IPS-11a (cell line): ENCODE measurements at regions not wholly inside any gene's neighbourhood (a gene's known extent, or its start where the extent isn't known, plus 50 kb on each side); places are given as distances from the start of the nearest gene placed in this dataset.

Source experiments
- H3K4me3 ChIP-seq: one replicate; pipeline ENCODE4 v1.5.1; 2013; ENCODE audit warnings: low read depth, low read length, control low read depth

GRCh38 chr2:383888-384287, 96.0 kb upstream of the ALKAL2 start:
- H3K4me3 ChIP-seq, result no peak overlapping the region

GRCh38 chr2:383178-383577, 95.3 kb upstream of the ALKAL2 start:
- H3K4me3 ChIP-seq, result no peak overlapping the region

- no peak overlapping the region for H3K4me3 ChIP-seq
Measured at GRCh38 chr2:382728-383022, 94.8 kb upstream of the ALKAL2 start.

- H3K4me3 ChIP-seq, result no peak overlapping the region
Measured at GRCh38 chr2:381941-382727, 94.2 kb upstream of the ALKAL2 start.

- H3K4me3 ChIP-seq, result no peak overlapping the region
Measured at GRCh38 chr2:381181-381580, 93.3 kb upstream of the ALKAL2 start.

- no peak overlapping the region for H3K4me3 ChIP-seq
Measured at GRCh38 chr2:380772-381171, 92.9 kb upstream of the ALKAL2 start.

- H3K4me3 ChIP-seq, result no peak overlapping the region
Measured at GRCh38 chr2:380221-380620, 92.3 kb upstream of the ALKAL2 start.

GRCh38 chr2:379778-380177, 91.9 kb upstream of the ALKAL2 start:
- H3K4me3 ChIP-seq, result no peak overlapping the region

GRCh38 chr2:378364-378763, 90.5 kb upstream of the ALKAL2 start:
- no peak overlapping the region for H3K4me3 ChIP-seq

GRCh38 chr2:377414-377813, 89.5 kb upstream of the ALKAL2 start:
- no peak overlapping the region for H3K4me3 ChIP-seq

- no peak overlapping the region for H3K4me3 ChIP-seq
Measured at GRCh38 chr2:375956-376307, 88.0 kb upstream of the ALKAL2 start.

- H3K4me3 ChIP-seq, result no peak overlapping the region
Measured at GRCh38 chr2:375270-375955, 87.5 kb upstream of the ALKAL2 start.

- no peak overlapping the region for H3K4me3 ChIP-seq
Measured at GRCh38 chr2:368386-368785, 80.5 kb upstream of the ALKAL2 start.

GRCh38 chr2:367246-367645, 79.4 kb upstream of the ALKAL2 start:
- no peak overlapping the region for H3K4me3 ChIP-seq

GRCh38 chr2:366706-367105, 78.8 kb upstream of the ALKAL2 start:
- H3K4me3 ChIP-seq, result no peak overlapping the region

GRCh38 chr2:365367-366275, 77.7 kb upstream of the ALKAL2 start:
- H3K4me3 ChIP-seq, result no peak overlapping the region

GRCh38 chr2:363824-364470, 76.1 kb upstream of the ALKAL2 start:
- no peak overlapping the region for H3K4me3 ChIP-seq

GRCh38 chr2:362924-363323, 75.0 kb upstream of the ALKAL2 start:
- no peak overlapping the region for H3K4me3 ChIP-seq

GRCh38 chr2:360124-360523, 72.2 kb upstream of the ALKAL2 start:
- no peak overlapping the region for H3K4me3 ChIP-seq

GRCh38 chr2:359047-359446, 71.2 kb upstream of the ALKAL2 start:
- no peak overlapping the region for H3K4me3 ChIP-seq

GRCh38 chr2:357811-358210, 69.9 kb upstream of the ALKAL2 start:
- H3K4me3 ChIP-seq, result no peak overlapping the region
